ENCODE measurements at regions not wholly inside any gene's neighbourhood (a gene's known extent, or its start where the extent isn't known, plus 50 kb on each side); places are given as distances from the start of the nearest gene placed in this dataset.

- H3K9me3 ChIP-seq (ENCODE audit: low read length) = no peaks in the 10 kb centered on the region
- H3K4me1 ChIP-seq (ENCODE audit: insufficient read depth, low read length, severe bottlenecking) = no peaks in the 10 kb centered on the region
- no peaks in the 10 kb centered on the region for H3K79me2 ChIP-seq (ENCODE audit: insufficient read depth, low read length)
- H3K9me2 ChIP-seq (ENCODE audit: low read depth, low read length) = no peaks in the 10 kb centered on the region
- no peak overlapping the region for H3K4me2 ChIP-seq (ENCODE audit: low read length)
- no peak overlapping the region for H2AFZ ChIP-seq (ENCODE audit: low read length)
- no peak overlapping the region for H3K9ac ChIP-seq (ENCODE audit: low read length)
- H3K27me3 ChIP-seq (ENCODE audit: insufficient read depth, low read length) = no peaks in the 10 kb centered on the region
- TF ChIP-seq CTCF (IDR thresholded peaks at IDR 0.05; ENCODE audit: low read length) = no peak
- TF ChIP-seq EZH2 (IDR thresholded peaks at IDR 0.05; ENCODE audit: borderline replicate concordance, low read length) = no peak
- H3K27ac ChIP-seq (ENCODE audit: low read depth, low read length, poor library complexity, severe bottlenecking) = no peak overlapping the region
- no peaks in the 10 kb centered on the region for H3F3A ChIP-seq (ENCODE audit: insufficient read depth, low read length)
- H3K36me3 ChIP-seq (ENCODE audit: insufficient read depth, low read length) = no peaks in the 10 kb centered on the region
- no peak overlapping the region for H3K4me3 ChIP-seq (ENCODE audit: low read depth, low read length, poor library complexity, severe bottlenecking)
- H4K20me1 ChIP-seq (ENCODE audit: insufficient read depth, low read length) = no peaks in the 10 kb centered on the region
Measured at GRCh38 chrX:97666890-97667289, 783.2 kb downstream of the RPA4 start.

GRCh38 chrX:97668126-97668525 lies 784.4 kb downstream of the RPA4 start:
- Histone ChIP-seq H3K4me3 (ENCODE audit: low read depth, low read length, poor library complexity, severe bottlenecking) (no peak overlapping the region), H3K4me1 (ENCODE audit: insufficient read depth, low read length, severe bottlenecking) (no peaks in the 10 kb centered on the region), H3K27me3 (ENCODE audit: insufficient read depth, low read length) (no peaks in the 10 kb centered on the region), H3K79me2 (ENCODE audit: insufficient read depth, low read length) (no peaks in the 10 kb centered on the region), H4K20me1 (ENCODE audit: insufficient read depth, low read length) (no peaks in the 10 kb centered on the region), H3K9me3 (ENCODE audit: low read length) (no peaks in the 10 kb centered on the region), H2AFZ (ENCODE audit: low read length) (no peak overlapping the region), H3K4me2 (ENCODE audit: low read length) (no peak overlapping the region), H3K36me3 (ENCODE audit: insufficient read depth, low read length) (no peaks in the 10 kb centered on the region), H3K9ac (ENCODE audit: low read length) (no peak overlapping the region), H3K27ac (ENCODE audit: low read depth, low read length, poor library complexity, severe bottlenecking) (no peak overlapping the region), H3K9me2 (ENCODE audit: low read depth, low read length) (no peaks in the 10 kb centered on the region), H3F3A (ENCODE audit: insufficient read depth, low read length) (no peaks in the 10 kb centered on the region)
- TF ChIP-seq CTCF (IDR thresholded peaks at IDR 0.05; ENCODE audit: low read length) (no peak), EZH2 (IDR thresholded peaks at IDR 0.05; ENCODE audit: borderline replicate concordance, low read length) (no peak)

GRCh38 chrX:97672138-97672537 lies 788.4 kb downstream of the RPA4 start:
- no peak overlapping the region for H2AFZ ChIP-seq (ENCODE audit: low read length)
- no peak overlapping the region for H3K27ac ChIP-seq (ENCODE audit: low read depth, low read length, poor library complexity, severe bottlenecking)
- H3K4me1 ChIP-seq (ENCODE audit: insufficient read depth, low read length, severe bottlenecking) = no peaks in the 10 kb centered on the region
- no peaks in the 10 kb centered on the region for H3K9me3 ChIP-seq (ENCODE audit: low read length)
- no peaks in the 10 kb centered on the region for H4K20me1 ChIP-seq (ENCODE audit: insufficient read depth, low read length)
- no peaks in the 10 kb centered on the region for H3K27me3 ChIP-seq (ENCODE audit: insufficient read depth, low read length)
- no peak overlapping the region for H3K9ac ChIP-seq (ENCODE audit: low read length)
- no peaks in the 10 kb centered on the region for H3K36me3 ChIP-seq (ENCODE audit: insufficient read depth, low read length)
- H3K79me2 ChIP-seq (ENCODE audit: insufficient read depth, low read length) = no peaks in the 10 kb centered on the region
- H3K9me2 ChIP-seq (ENCODE audit: low read depth, low read length) = no peaks in the 10 kb centered on the region
- TF ChIP-seq EZH2 (IDR thresholded peaks at IDR 0.05; ENCODE audit: borderline replicate concordance, low read length) (no peak), CTCF (IDR thresholded peaks at IDR 0.05; ENCODE audit: low read length) (no peak)
- no peak overlapping the region for H3K4me2 ChIP-seq (ENCODE audit: low read length)
- H3F3A ChIP-seq (ENCODE audit: insufficient read depth, low read length) = no peaks in the 10 kb centered on the region
- H3K4me3 ChIP-seq (ENCODE audit: low read depth, low read length, poor library complexity, severe bottlenecking) = no peak overlapping the region
